ENCODE measurements at regions not wholly inside any gene's neighbourhood (a gene's known extent, or its start where the extent isn't known, plus 50 kb on each side); places are given as distances from the start of the nearest gene placed in this dataset.

DNA sequence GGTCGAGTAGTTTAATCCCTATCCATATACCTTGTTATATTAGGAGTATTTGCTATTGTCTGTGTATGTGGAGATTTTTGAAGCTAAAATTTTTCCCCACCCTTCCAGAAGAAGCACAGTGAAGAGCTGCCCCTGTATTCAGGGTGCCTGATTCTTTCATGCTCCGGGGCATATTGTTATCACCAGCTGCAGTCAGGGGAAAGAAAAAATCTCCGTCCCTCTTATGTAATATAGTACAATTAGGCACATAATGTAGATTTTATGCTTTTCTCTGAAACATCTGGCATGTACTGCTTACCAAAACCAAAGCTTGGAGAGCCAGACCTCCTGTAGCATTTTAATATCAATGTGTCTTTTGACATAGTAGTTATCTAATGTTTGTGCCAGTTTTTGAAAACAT, 214.9 kb upstream of the EDNRB start:
- TF ChIP-seq, protein P1, sequence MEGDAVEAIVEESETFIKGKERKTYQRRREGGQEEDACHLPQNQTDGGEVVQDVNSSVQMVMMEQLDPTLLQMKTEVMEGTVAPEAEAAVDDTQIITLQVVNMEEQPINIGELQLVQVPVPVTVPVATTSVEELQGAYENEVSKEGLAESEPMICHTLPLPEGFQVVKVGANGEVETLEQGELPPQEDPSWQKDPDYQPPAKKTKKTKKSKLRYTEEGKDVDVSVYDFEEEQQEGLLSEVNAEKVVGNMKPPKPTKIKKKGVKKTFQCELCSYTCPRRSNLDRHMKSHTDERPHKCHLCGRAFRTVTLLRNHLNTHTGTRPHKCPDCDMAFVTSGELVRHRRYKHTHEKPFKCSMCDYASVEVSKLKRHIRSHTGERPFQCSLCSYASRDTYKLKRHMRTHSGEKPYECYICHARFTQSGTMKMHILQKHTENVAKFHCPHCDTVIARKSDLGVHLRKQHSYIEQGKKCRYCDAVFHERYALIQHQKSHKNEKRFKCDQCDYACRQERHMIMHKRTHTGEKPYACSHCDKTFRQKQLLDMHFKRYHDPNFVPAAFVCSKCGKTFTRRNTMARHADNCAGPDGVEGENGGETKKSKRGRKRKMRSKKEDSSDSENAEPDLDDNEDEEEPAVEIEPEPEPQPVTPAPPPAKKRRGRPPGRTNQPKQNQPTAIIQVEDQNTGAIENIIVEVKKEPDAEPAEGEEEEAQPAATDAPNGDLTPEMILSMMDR (IDR thresholded peaks at IDR 0.05; ENCODE audit: insufficient read depth, low read depth, low read length): no peak
- DNase-seq (ENCODE audit: low read depth): no peak
- H3K4me3 ChIP-seq (ENCODE audit: low read depth, low read length): no peak overlapping the region

DNA sequence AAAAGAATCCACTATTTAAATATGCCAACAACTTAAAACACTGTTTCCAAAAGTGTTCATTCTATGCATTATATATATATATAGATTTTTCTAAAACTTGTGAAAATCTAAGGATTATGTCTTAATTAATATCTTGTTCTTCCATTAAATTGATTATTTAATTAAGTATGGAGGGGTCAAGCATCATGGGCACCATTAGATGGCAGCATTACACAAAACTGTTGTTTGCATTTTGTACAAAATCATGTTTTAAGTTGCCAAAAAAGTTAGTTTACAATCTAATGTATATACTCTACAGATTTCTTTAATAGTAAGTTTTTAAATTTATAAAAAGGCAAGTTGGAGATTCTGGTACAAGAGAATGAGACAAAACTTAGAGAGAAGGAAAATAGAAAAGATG, 213.2 kb upstream of the EDNRB start:
- no peak for DNase-seq (ENCODE audit: low read depth)

DNA sequence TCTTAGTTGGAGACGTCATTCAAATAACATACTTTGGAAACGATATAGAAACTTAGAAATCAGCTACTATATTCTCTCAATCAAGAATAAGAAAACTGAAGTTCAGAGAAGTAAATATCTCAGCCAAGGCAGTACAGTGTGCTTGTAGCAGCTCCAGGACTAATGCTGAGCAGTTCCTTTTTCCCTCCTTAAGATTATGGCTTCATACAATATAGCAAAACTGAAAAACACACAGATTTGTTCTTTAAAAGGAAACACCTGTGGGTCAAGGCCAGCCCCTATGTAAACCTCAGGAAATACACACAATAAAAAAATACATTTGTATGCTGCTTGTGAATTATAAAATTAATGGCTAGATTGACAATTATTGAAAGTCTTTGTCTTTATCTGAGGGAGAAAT, 212.7 kb upstream of the EDNRB start:
- H3K4me3 ChIP-seq (ENCODE audit: low read depth, low read length): no peak overlapping the region
- no peak for DNase-seq (ENCODE audit: low read depth)
- TF ChIP-seq, protein P1 (IDR thresholded peaks at IDR 0.05; ENCODE audit: insufficient read depth, low read depth, low read length): no peak

More for the DNA sequence above, 213.2 kb upstream of the EDNRB start:
- H3K4me3 ChIP-seq (ENCODE audit: low read depth, low read length): no peak overlapping the region
- TF ChIP-seq, protein P1 (IDR thresholded peaks at IDR 0.05; ENCODE audit: insufficient read depth, low read depth, low read length): no peak

DNA sequence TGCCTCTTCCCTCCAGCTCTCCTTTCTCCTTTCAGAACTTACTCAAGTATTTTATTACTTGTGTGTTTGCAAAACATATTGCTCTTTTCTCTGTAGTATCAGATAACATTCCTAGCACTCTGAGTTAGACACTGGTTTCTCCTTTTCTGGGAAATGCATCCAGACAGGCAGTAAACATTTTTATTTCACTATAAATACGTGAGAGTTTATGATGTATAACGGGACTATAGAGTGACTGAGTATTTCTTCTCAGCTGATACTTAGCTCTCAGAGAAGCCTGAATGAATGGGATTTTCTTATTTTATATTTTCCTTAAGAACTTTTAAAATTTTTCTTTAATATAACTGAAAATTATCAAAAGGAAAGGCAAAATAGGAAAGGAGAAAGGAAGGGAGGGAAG, 211.2 kb upstream of the EDNRB start:
- DNase-seq (ENCODE audit: low read depth): peak; percentile 20
- TF ChIP-seq, protein P1 (IDR thresholded peaks at IDR 0.05; ENCODE audit: insufficient read depth, low read depth, low read length): no peak
- H3K4me3 ChIP-seq (ENCODE audit: low read depth, low read length): no peak overlapping the region

DNA sequence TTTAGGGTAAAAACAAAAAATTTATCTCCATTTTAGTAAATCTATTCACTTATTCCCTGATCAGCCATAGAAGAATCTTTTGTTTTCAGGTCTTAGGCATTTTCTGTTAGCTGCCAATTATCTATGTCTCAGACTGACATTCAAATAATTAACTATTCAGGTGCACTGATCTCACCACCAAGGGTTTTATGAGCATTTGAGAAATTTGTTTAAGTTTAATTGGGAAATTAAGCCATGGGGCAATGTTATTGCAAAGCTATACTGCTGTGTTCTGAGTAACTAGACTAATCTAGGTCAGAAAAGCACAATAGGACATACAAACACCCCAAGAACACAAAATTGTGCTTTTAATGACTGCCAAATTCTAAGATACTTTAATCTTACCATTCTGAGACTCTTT, 210.7 kb upstream of the EDNRB start:
- no peak for DNase-seq (ENCODE audit: low read depth)
- TF ChIP-seq, protein P1 (IDR thresholded peaks at IDR 0.05; ENCODE audit: insufficient read depth, low read depth, low read length): no peak
- H3K4me3 ChIP-seq (ENCODE audit: low read depth, low read length): no peak overlapping the region

DNA sequence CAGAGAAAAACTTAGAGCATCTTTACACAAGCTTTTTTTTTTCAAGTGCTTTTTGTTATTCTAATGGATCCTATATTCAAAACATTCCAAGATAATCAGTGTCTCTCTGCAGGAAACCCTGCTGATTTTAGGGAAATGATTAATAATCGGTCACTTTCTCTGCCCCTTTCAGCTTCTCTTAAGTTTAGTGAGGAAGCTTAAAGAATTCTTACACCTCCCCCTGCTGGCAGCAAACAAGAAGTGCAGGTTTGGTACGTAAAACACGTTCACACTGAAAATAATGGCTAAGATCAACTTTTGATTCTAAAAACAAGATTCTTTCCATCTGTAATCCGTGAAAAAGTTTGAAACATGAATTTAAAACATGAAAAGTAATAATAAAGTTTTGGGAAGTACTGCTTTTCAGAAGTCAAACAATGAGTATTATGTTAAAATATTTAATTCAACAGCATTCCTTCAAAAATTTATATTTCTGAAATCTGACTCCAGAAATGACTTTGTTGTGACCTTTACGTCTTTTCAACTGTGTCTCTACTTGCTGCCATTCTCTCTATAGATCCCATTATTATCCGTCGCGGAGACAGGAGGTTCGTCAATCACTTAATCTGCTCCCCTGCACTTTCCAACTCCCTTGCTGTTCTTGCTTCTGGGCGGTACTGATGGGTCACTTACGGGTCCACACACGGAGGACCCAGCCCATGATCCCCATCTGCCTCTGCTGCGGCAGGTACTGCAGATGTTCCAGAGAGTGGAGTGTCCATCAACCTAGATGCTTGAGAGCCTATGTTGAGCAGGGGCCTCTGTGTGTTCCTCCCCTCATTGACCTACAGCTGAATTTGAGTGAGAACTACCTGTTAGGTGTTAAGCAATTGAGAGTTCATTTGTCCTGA, 203.1 kb upstream of the EDNRB start:
- no peak overlapping the region for H3K4me3 ChIP-seq (ENCODE audit: low read depth, low read length)
- peak; percentile 79 for DNase-seq (ENCODE audit: low read depth)
- TF ChIP-seq, protein P1 (IDR thresholded peaks at IDR 0.05; ENCODE audit: insufficient read depth, low read depth, low read length): peak; percentile 83

All from fibroblast of villous mesenchyme (primary cell).